ENCODE measurements at regions not wholly inside any gene's neighbourhood (a gene's known extent, or its start where the extent isn't known, plus 50 kb on each side); places are given as distances from the start of the nearest gene placed in this dataset.

DNA sequence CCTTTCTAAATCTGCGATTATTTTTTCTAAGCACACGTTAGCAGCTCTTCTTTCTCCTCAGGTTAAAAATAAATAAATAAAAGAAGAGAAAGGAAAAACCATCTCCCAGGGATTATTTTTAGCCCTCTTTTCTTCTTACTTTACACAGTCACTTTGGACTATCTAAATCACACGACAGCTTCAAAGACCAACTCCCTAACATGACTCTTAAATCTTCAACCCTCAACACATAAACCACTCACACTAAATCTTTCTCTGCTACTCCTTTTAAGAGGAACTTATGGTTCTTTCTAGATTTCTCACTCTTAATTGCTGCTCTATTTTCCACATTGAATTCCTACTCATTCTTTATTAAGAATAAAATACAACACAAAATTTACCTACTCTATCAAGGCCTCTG is 1095.0 kb upstream of the B3GALT2 start (continued):
- TF ChIP-seq, protein P1, sequence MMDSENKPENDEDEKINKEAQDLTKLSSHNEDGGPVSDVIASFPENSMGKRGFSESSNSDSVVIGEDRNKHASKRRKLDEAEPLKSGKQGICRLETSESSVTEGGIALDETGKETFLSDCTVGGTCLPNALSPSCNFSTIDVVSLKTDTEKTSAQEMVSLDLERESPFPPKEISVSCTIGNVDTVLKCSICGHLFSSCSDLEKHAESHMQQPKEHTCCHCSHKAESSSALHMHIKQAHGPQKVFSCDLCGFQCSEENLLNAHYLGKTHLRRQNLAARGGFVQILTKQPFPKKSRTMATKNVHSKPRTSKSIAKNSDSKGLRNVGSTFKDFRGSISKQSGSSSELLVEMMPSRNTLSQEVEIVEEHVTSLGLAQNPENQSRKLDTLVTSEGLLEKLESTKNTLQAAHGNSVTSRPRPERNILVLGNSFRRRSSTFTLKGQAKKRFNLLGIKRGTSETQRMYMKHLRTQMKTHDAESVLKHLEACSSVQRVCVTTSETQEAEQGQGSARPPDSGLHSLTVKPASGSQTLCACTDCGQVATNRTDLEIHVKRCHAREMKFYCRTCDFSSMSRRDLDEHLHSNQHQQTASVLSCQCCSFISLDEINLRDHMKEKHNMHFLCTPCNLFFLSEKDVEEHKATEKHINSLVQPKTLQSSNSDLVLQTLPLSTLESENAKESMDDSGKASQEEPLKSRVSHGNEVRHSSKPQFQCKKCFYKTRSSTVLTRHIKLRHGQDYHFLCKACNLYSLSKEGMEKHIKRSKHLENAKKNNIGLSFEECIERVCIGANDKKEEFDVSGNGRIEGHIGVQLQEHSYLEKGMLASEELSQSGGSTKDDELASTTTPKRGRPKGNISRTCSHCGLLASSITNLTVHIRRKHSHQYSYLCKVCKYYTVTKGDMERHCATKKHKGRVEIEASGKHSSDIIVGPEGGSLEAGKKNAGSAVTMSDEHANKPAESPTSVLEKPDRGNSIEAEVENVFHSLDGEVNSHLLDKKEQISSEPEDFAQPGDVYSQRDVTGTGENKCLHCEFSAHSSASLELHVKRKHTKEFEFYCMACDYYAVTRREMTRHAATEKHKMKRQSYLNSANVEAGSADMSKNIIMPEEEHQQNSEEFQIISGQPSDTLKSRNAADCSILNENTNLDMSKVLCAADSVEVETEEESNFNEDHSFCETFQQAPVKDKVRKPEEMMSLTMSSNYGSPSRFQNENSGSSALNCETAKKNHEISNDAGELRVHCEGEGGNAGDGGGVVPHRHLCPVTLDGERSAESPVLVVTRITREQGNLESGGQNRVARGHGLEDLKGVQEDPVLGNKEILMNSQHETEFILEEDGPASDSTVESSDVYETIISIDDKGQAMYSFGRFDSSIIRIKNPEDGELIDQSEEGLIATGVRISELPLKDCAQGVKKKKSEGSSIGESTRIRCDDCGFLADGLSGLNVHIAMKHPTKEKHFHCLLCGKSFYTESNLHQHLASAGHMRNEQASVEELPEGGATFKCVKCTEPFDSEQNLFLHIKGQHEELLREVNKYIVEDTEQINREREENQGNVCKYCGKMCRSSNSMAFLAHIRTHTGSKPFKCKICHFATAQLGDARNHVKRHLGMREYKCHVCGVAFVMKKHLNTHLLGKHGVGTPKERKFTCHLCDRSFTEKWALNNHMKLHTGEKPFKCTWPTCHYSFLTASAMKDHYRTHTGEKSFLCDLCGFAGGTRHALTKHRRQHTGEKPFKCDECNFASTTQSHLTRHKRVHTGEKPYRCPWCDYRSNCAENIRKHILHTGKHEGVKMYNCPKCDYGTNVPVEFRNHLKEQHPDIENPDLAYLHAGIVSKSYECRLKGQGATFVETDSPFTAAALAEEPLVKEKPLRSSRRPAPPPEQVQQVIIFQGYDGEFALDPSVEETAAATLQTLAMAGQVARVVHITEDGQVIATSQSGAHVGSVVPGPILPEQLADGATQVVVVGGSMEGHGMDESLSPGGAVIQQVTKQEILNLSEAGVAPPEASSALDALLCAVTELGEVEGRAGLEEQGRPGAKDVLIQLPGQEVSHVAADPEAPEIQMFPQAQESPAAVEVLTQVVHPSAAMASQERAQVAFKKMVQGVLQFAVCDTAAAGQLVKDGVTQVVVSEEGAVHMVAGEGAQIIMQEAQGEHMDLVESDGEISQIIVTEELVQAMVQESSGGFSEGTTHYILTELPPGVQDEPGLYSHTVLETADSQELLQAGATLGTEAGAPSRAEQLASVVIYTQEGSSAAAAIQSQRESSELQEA (IDR thresholded peaks at IDR 0.05; ENCODE audit: low read depth) = no peak
- TF ChIP-seq SMAD1 (IDR thresholded peaks at IDR 0.05; ENCODE audit: low read depth, low read length, partially characterized antibody) = no peak
- TF ChIP-seq SAFB (IDR thresholded peaks at IDR 0.05; ENCODE audit: borderline replicate concordance, low read depth, low read length) = no peak
- no peak for TF ChIP-seq HNRNPK (IDR thresholded peaks at IDR 0.05; ENCODE audit: low read depth, low read length, poor library complexity, severe bottlenecking)
- TF ChIP-seq PML (IDR thresholded peaks at IDR 0.05; ENCODE audit: low read length) = no peak
- no peak for TF ChIP-seq ZNF668 (CRISPR knock-in tag; IDR thresholded peaks at IDR 0.05)
- TF ChIP-seq PRMT5 (CRISPR knock-in tag; IDR thresholded peaks at IDR 0.05) = no peak
- TF ChIP-seq ZNF232 (CRISPR knock-in tag; IDR thresholded peaks at IDR 0.05) = no peak
- no peak for TF ChIP-seq CHCHD3 (CRISPR knock-in tag; IDR thresholded peaks at IDR 0.05)
- no peak for TF ChIP-seq HMGN3 (IDR thresholded peaks at IDR 0.05; ENCODE audit: borderline replicate concordance, extremely low read depth, insufficient read length, low read depth, low read length)
- no peak for TF ChIP-seq ZNF780A (CRISPR knock-in tag; IDR thresholded peaks at IDR 0.05)
- TF ChIP-seq MEIS2 (IDR thresholded peaks at IDR 0.05; ENCODE audit: partially characterized antibody) = no peak
- no peak for TF ChIP-seq ZBED1 (IDR thresholded peaks at IDR 0.05)
- no peak for TF ChIP-seq MTA3 (IDR thresholded peaks at IDR 0.05; ENCODE audit: borderline replicate concordance)
- TF ChIP-seq NFIX (CRISPR knock-in tag; IDR thresholded peaks at IDR 0.05; ENCODE audit: low read depth) = no peak

All from K562 (cell line).